NK-92 treated with Interleukin-12 subunit alpha and Interleukin-12 subunit beta, amount 100 ng/mL, for 24 hours (cell line): ENCODE measurements at regions not wholly inside any gene's neighbourhood (a gene's known extent, or its start where the extent isn't known, plus 50 kb on each side); places are given as distances from the start of the nearest gene placed in this dataset.
"Not testable (repeated sequence)": the region's sequence is repeated elsewhere in the genome, so short reads cannot be mapped to it uniquely, and the experiment has no call there.

Source experiments
- DNase-seq: peaks from one replicate; lab custom pipeline; 2025; lab: John Stamatoyannopoulos, UW

DNA sequence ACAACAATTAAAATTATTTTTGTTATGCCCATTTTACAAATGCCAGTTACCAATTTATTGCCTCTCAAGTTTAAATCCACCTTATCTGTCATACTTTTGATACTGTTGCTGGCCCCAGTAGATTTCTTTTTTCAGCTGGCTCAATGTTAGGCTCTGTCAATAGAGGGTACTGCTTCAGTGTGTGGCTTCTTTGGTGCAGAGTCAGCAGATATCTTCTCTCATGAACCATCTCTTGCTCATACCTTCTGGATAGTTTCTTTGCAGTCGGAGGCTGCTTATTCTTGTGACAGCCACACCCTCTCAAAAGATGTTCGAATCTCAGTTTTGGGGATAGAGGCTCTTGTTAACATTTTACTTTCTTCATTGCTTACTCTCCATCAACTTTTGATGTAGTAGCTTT is 849.9 kb upstream of the SEMA6A start:
- no peak for DNase-seq

DNA sequence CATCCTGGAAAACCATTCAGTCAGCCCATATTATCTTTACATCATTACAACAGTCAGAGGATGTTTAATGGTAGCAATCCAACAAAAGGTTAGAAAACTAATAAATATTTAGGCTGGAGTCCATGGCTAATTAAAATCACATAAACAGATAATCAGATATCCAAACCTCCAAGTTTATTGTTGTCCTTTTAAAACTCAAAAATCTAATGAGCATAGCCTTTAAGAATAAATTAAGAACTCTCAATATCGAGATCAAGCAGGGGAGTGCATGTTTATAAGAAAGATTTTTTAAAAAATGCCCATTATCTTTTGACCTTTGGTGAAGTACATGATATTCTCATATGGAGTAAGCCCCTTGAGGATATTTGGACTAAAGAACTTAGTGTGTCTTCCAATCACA is 842.9 kb upstream of the SEMA6A start:
- DNase-seq: no peak

DNA sequence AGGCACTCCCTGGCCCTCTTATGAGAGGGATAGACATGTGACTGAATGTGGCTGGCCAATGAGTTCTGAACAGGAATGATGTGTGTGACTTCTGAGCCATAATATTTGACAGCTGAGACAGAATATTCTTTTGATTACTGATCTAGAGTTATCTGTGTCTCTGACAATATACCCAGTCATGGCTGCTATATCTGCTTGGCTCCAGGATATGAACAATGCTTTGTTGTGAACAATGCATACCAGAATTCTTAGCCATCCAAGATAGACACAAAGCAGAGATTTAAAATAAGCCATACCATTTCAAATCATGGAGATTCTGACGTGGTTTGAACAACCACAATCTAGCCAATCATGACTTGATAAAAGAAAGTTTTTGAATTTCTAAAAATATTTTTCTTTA is 840.3 kb upstream of the SEMA6A start:
- DNase-seq: no peak

DNA sequence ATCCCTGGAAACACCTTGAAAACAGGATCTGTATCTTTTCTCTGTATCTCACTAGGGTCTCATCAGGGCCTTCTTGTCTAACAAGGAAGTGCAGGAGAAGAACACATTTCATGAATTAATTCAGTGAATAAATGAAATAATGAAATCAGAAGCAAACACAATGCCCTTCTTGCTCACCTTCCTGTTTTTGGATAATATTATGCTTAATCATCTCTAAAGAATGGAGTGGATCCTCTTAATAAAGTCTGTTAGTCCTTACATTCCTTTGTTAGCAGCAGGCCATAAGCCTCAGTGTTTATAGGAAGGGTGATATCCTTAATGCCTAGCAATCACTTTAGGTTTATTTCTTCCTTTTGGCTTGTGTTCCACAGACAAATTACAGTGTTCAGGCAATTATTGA is 837.1 kb upstream of the SEMA6A start:
- DNase-seq: no peak

DNA sequence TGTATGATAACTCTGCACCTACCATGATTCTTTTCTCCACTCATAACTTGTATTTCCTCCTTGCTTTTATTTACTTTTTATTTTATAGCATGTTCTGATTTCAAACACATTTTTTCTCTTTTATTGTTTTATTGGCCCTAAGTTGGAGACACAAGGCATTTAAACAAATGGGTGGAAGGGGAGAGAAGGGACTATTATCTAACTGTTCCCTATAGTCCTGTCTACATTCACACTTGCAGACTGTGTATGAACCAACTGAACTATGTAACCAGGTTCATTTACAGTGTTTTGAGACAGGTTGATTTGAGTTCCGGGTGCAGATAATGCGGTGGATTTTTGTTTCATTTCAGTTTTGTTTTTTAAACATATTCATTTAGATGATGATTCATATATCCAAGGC is 830.6 kb upstream of the SEMA6A start:
- DNase-seq: no peak

GRCh38 chr5:117394506-117395157 is 820.0 kb upstream of the SEMA6A start:
- no peak for DNase-seq

GRCh38 chr5:117393125-117393524 is 818.5 kb upstream of the SEMA6A start:
- no peak for DNase-seq

DNA sequence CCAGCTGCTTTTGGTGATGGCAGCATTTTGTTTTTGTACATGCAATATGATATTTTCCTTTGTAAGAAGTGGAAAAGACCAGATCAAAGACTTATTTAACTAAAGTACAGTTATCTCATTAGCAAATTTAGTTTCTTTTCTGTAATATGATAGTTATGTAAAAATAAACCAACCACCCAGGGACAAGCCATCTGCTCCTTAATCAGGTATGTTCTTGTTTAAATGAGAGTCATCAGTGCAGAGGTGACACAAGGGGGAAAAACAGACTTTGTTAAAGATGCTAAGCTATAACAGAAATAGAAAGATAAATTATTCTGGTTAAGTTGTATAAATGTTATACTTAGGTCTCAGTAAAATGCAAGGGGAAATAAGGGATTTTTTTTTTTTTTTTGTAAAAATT is 805.7 kb upstream of the SEMA6A start:
- DNase-seq: no peak

DNA sequence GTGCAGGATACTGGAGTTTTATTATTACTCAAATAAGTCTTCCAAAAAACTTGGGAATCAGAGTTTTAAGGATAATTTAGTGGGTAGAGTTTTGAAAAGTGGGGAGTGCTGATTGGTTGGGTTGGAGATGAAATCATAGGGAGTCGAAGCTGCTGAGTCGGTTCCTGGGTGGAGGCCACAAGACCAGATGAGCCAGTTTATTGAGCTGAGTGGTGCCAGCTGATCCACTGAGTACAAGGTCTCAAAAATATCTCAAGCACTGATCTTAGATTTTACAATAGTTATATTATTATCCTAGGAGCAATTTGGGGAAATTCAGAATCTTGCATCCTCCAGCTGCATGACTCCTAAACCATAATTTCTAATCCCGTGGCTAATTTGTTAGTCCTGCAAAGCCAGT is 804.9 kb upstream of the SEMA6A start:
- DNase-seq: no peak

DNA sequence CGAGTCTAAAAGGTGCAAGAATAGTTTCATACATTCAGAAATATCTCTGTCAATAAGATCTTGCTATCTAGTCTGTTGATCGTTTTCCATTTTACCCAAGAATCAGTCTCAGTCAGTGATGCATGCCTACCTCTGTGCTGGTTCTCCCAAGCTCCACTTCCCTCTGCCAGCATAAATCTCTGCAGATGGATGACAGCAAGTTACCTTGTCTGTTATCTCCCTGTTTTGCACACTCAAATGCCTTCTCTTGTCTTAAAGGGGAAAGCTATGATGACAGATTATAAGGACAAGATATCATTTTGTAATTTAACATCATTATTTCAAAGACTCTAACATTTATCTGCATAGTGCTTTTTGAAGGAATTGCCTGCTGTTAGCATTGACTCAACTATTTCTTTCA is 802.1 kb upstream of the SEMA6A start:
- DNase-seq: no peak

- DNase-seq: no peak
Measured at GRCh38 chr5:117359895-117360294, 785.3 kb upstream of the SEMA6A start.

- no peak for DNase-seq
Measured at GRCh38 chr5:117357886-117358285, 783.3 kb upstream of the SEMA6A start.

- DNase-seq: no peak
Measured at GRCh38 chr5:117347280-117347679, 772.7 kb upstream of the SEMA6A start.

GRCh38 chr5:117343726-117344125 is 769.1 kb upstream of the SEMA6A start:
- not testable (repeated sequence) for DNase-seq

GRCh38 chr5:117337064-117337749 is 762.6 kb upstream of the SEMA6A start:
- no peak for DNase-seq

DNA sequence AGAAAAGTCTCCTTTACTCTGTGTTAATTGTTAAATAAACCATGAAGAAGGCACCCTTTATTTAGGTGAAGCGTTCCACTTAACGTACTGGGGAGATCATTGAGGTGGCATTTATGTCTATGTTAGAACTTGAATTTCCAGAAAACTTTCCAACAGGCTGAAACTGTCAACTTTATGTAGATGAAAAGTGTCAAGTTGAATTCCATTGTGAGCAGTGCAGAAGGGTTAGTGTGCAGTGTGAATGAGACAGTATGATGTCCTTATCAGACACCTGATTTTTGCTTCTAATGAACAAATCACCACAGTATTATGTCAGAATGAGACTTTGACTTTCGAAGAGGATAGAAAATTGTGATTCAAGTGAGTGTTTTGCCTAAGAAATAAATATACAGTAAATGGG is 761.6 kb upstream of the SEMA6A start:
- no peak for DNase-seq

DNA sequence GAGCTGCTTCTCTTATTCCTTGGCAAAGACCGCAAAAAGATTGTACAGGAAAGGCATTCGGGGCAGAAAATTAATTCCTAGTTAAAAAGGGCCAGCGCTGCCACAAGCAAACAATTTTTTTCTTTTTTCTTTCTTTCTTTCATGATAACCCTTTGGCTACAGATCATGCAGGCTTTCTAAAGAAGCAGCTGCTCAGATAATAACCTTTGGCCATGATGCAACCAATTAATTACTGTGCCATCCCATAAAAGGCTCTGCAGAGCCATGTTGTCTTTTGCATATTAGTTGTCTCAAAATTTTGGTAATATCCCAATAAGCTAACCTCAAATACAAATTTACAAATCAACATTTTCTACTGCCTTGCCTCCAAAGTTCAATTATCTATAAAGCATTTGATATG is 758.4 kb upstream of the SEMA6A start:
- no peak for DNase-seq

DNA sequence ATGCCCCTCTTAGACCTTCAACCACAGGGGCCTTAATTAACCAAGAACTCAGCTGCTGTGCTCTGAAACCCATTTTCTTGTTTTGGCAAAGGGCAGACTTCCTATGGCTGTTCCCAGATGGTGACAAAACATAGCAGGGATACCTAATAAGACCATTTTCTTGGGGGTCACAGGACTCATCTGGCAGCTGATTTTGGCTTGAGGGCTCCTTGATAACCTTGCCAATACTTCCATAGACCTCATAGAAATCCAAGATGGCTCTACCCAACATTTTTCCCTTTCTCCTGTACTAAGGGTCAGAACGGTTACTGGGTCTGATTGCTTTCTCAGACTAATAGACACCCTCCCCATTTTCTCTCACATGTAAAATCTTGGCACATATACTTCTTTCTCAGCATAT is 757.7 kb upstream of the SEMA6A start:
- no peak for DNase-seq

GRCh38 chr5:117327511-117327910 is 752.9 kb upstream of the SEMA6A start:
- no peak for DNase-seq

GRCh38 chr5:117326997-117327396 is 752.4 kb upstream of the SEMA6A start:
- DNase-seq: no peak

DNA sequence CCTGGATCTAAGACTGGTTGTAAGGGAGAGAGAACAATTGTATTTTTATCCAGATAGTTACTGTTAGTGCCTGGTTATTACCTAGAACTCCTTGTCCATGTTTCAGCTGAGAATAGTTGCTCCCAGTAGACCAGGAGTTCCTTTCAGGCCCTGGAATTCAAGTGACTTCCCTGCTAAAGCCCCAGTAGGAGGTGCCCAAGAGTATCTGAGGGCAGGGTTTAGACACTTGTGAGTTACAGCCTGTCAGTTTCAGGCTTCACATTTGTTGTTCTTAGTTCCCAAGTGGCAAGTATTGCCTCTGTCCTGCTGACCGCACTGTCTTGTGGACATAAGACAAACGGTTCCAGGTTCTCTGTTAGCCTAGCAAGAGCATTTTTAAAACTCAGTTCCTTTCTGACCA is 743.9 kb upstream of the SEMA6A start:
- no peak for DNase-seq

DNA sequence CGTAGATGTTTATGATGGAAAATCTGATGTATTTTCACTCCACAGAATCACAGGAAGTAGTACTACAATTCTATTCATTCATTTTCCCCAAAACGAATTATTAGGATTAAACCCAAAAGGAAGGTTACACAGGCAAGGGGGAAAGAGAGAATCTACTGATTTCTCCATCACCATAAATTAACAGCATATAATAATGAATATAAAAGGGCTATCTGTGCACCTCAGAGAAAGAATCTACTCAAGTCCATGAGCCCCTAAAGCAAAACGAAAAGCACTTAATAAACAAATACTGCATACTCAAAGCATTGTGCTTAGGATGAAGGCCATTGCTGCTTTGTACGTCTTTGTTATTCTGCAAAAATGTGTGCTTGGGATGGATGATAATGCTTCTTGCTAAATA is 740.5 kb upstream of the SEMA6A start:
- no peak for DNase-seq

GRCh38 chr5:117304512-117305107 is 730.0 kb upstream of the SEMA6A start:
- not testable (repeated sequence) for DNase-seq

DNA sequence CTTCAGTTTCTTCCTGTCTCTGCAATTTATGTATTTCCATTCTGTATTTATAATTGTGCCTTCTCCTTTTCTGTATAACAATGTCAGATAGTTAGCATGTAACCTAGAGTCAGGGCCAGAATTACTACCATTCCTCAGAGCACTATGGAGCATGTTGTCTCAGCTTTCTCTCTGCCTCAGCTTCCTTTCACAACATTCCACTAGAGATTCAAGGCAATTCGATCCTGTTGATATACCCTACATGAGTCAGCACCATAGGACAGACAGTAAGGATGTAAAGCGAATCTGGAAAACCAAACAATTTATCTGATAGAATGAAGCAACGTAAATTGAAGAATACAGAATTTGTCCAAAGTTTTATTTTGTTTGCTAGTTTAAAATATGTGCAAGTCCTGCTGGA is 728.3 kb upstream of the SEMA6A start:
- DNase-seq: no peak
